Heart left ventricle (tissue), 16 donors: ENCODE measurements at regions not wholly inside any gene's neighbourhood (a gene's known extent, or its start where the extent isn't known, plus 50 kb on each side); places are given as distances from the start of the nearest gene placed in this dataset.

Experiments
- ATAC-seq, 4 donors: fragments of 200-7000 bp; cut with Tn5 transposase; one replicate each; pipeline ENCODE4 v1.9.1; 2020 to 2022; ENCODE audit warnings: moderate library complexity in 4 of 4, mild to moderate bottlenecking in 3 of 4, moderate number of reproducible peaks in 1 of 4
- DNase-seq, 5 donors: peaks; one replicate each; pipeline ENCODE4 v3.0.0-alpha.2; 2020
- H3K27ac ChIP-seq, 12 donors: fragments of 200-600 bp; sonication (generic) in 4 of 12; one replicate each; pipeline versions ENCODE4 v1.5.0 to v1.8.0; 2016 to 2022; ENCODE audit warnings: mild to moderate bottlenecking in 2 of 12
- H3K27me3 ChIP-seq, 9 donors: fragments of 200-600 bp; sonication (generic) in 2 of 9; one replicate each; pipeline versions ENCODE4 v1.5.1 to v1.8.0; 2016 to 2022; ENCODE audit warnings: mild to moderate bottlenecking in 3 of 9
- H3K36me3 ChIP-seq, 9 donors: fragments of 200-600 bp; sonication (generic) in 2 of 9; one replicate each; pipeline versions ENCODE4 v1.5.0 to v1.8.0; 2018 to 2022; ENCODE audit warnings: mild to moderate bottlenecking in 2 of 9
- H3K4me1 ChIP-seq, 12 donors: fragments of 200-600 bp; sonication (generic) in 4 of 12; one replicate each; pipeline versions ENCODE4 v1.5.0 to v1.8.0; 2016 to 2022; ENCODE audit warnings: mild to moderate bottlenecking in 3 of 12
- H3K4me3 ChIP-seq, 12 donors: fragments of 200-600 bp; sonication (generic) in 4 of 12; one replicate each; pipeline versions ENCODE4 v1.5.0 to v1.8.0; 2017 to 2022; ENCODE audit warnings: mild to moderate bottlenecking in 9 of 12, moderate library complexity in 4 of 12
- H3K9me3 ChIP-seq, 12 donors: fragments of 200-600 bp; sonication (generic) in 4 of 12; one replicate each; pipeline versions ENCODE4 v1.5.0 to v1.8.0; 2016 to 2022; ENCODE audit warnings: mild to moderate bottlenecking in 1 of 12
- POLR2A ChIP-seq, 2 donors: fragments of 450-650 bp; IDR thresholded peaks; one replicate each; pipeline ENCODE4 v1.6.1; 2017; ENCODE audit warnings: antibody characterized with exemption in 2 of 2, mild to moderate bottlenecking in 2 of 2, moderate library complexity in 2 of 2
- WGBS, 4 donors: extraction: QIAGEN DNeasy Blood & Tissue Kit in 2 of 4; methylation state at CpG; one replicate each; pipeline versions ENCODE4 v1.1.5 to v1.1.7; 2013 to 2018; 5-methylcytosine and 5-hydroxymethylcytosine counted together
- intact Hi-C, 10 donors: fragments of 100-400 bp; cut with DNase I; formaldehyde crosslinking; loops; one replicate each; pipeline versions ENCODE4 v1.11.1 to v1.14.2; 2022
- TF ChIP-seq, protein P1 (sequence below), 12 donors: fragments of 200-600 bp; sonication (generic) in 4 of 12; IDR thresholded peaks; one replicate each; pipeline versions ENCODE4 v1.5.0 to v1.8.0; 2018 to 2022; ENCODE audit warnings: antibody characterized with exemption in 12 of 12, mild to moderate bottlenecking in 5 of 12
- donor health status: ischemic (EF 13 %, LVEDD 7.1; RV severe dilation, severe dysfunction).
- donor health status: healthy with polysubstance abuse.
- donor health status: DM: no; HTN: yes; CAD: no.
- donor health status: DM: no; HTN: no; CAD: no.
- donor health status: ischemic (EF 25% LVEDD 6.9; RV normal size, moderate dysfunction).
- donor health status: ischemic (EF 25% LVEDD 5.7; RV mildly dilated, moderate dysfunction).
- donor health status: healthy.
- donor health status: DM: yes; HTN: yes; CAD: no.
- donor health status: ischemic (EF 35%, LVEDD 5.7; RV mildly dilated, moderate dysfunction).
- donor health status: nonischemic (EF 11% LVEDD 7.7; RV severe dilation, severe dysfunction).
- donor health status: DM: yes; HTN: yes; CAD: no.
- donor health status: PGD.
- donor health status: ischemic (EF 29% LVEDD 5.4; RV normal size, mild dysfunction).
- donor health status: nonischemic (EF 23%, LVEDD 6.1; RV moderate dilation, normal function).

DNA sequence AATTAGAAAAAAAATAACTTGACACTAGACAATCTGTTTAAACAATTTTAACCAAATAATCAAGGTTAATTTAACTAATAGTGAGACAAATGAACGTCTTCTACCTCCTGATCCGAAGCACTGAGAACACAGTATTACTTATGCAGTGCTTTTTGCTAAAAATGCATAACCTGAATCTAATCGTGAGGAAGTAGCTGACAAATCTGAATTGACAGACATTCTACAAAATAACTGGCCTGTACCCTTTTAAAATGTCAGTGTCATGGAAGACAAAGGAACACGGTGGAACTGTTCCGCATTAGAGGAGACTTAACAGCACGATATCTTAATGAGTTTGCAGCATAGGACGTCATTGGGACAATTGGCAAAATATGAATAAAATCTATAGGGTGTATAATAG lies 631.2 kb upstream of the ZFP42 start:
- 82 to 89% (median 86%) methylated on average over 7 of the region's 7 CpGs for WGBS, 4 donors
- DNase-seq (no peak), ATAC-seq (no peak)
- Histone ChIP-seq H3K27me3 (no peaks in the 10 kb centered on the region), H3K4me1 (no peaks in the 10 kb centered on the region), H3K4me3 (no peak overlapping the region), H3K27ac (no peak overlapping the region), H3K36me3 (no peaks in the 10 kb centered on the region), H3K9me3 (no peaks in the 10 kb centered on the region)
- intact Hi-C loops, result no loop called here
- TF ChIP-seq, protein P1, sequence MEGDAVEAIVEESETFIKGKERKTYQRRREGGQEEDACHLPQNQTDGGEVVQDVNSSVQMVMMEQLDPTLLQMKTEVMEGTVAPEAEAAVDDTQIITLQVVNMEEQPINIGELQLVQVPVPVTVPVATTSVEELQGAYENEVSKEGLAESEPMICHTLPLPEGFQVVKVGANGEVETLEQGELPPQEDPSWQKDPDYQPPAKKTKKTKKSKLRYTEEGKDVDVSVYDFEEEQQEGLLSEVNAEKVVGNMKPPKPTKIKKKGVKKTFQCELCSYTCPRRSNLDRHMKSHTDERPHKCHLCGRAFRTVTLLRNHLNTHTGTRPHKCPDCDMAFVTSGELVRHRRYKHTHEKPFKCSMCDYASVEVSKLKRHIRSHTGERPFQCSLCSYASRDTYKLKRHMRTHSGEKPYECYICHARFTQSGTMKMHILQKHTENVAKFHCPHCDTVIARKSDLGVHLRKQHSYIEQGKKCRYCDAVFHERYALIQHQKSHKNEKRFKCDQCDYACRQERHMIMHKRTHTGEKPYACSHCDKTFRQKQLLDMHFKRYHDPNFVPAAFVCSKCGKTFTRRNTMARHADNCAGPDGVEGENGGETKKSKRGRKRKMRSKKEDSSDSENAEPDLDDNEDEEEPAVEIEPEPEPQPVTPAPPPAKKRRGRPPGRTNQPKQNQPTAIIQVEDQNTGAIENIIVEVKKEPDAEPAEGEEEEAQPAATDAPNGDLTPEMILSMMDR (IDR thresholded peaks at IDR 0.05), result no peak
- no peak for TF ChIP-seq POLR2A (IDR thresholded peaks at IDR 0.05)

DNA sequence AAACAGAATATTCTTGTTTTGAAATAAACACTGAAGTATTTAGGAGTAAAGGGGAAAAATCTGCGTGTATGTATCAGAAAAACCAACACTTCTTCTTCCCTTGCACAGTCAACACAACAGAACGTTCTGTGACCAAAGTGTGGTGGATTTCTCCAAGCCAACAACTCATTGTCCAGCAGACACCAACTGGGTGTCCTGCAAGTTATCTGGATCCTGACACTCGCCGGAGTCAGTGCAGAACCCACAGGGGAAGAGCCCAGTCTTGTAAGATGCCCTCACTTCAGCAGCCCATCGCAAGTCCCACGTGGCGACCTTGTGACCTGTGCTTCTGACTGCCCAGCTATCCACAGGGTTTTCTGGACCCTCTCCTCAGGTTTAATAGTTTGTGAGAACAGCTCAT lies 630.7 kb upstream of the ZFP42 start:
- no peak overlapping the region for H3K4me3 ChIP-seq
- H3K9me3 ChIP-seq, result no peaks in the 10 kb centered on the region
- H3K4me1 ChIP-seq, result no peaks in the 10 kb centered on the region
- ATAC-seq (no peak), DNase-seq (no peak)
- H3K27me3 ChIP-seq, result no peaks in the 10 kb centered on the region
- H3K36me3 ChIP-seq, result no peaks in the 10 kb centered on the region
- WGBS, 4 donors, result 84 to 90% (median 87%) methylated on average over 7 of the region's 7 CpGs
- intact Hi-C loops, result no loop called here
- H3K27ac ChIP-seq, result no peak overlapping the region
- TF ChIP-seq POLR2A (IDR thresholded peaks at IDR 0.05), result no peak
- TF ChIP-seq, protein P1 (IDR thresholded peaks at IDR 0.05), result no peak

DNA sequence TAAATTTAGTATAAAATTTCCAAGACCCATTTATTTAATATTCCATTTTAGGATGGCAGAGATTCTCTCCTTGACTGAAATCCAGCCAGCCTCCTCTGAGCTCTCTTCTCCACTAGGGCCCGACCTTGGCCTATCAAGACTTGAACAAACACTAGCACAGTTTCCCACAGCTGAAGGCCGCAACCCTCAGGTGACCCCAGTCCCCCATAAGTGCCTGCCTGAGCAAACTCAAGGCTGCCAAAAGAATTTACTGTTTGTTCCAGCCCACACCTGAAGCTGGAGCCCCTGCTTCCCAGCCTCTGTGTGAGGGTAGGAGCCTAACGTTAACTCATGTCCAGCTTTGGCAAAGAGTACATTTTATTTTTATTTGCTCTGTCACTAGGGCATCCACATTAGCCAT lies 629.0 kb upstream of the ZFP42 start:
- H3K27ac ChIP-seq, result no peak overlapping the region
- no peak for ATAC-seq
- TF ChIP-seq, protein P1 (IDR thresholded peaks at IDR 0.05), result no peak
- TF ChIP-seq POLR2A (IDR thresholded peaks at IDR 0.05), result no peak
- intact Hi-C loops, result no loop called here
- 72 to 87% (median 86%) methylated on average over 3 of the region's 3 CpGs for WGBS, 4 donors
- no peak for DNase-seq
- no peaks in the 10 kb centered on the region for H3K4me1 ChIP-seq
- no peak overlapping the region for H3K4me3 ChIP-seq
- H3K9me3 ChIP-seq, result no peaks in the 10 kb centered on the region
- H3K36me3 ChIP-seq, result no peaks in the 10 kb centered on the region
- no peaks in the 10 kb centered on the region for H3K27me3 ChIP-seq

DNA sequence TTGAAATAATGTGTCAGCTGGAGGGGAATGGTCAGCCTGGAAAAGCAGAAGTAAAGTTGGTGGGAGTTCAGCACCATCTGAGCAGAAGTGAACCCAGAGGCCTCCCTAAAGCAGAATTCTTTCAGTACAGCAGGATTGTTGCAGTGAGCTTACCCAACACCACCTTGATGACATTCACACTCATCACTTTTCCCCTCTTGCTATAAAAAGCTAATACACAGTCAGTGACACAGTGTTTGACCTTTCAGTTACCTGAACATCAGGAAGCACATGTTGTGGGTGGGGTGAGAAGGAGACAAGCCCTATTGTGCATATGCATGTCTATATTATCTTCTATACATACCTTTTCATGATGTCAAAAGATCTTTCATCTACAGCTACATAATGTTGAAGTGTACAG lies 624.7 kb upstream of the ZFP42 start:
- DNase-seq (no peak), ATAC-seq (no peak)
- H3K4me3 ChIP-seq, result no peak overlapping the region
- intact Hi-C loops, result no loop called here
- TF ChIP-seq, protein P1 (IDR thresholded peaks at IDR 0.05), result no peak
- no peak for TF ChIP-seq POLR2A (IDR thresholded peaks at IDR 0.05)
- no peak overlapping the region for H3K27ac ChIP-seq
- no peaks in the 10 kb centered on the region for H3K27me3 ChIP-seq
- no peaks in the 10 kb centered on the region for H3K4me1 ChIP-seq
- H3K9me3 ChIP-seq, result peaks cover 0 to 3% (median 0%) of the 10 kb centered on the region in 12 donors
- no peaks in the 10 kb centered on the region for H3K36me3 ChIP-seq
